HFF-Myc (cell line): ENCODE measurements at regions not wholly inside any gene's neighbourhood (a gene's known extent, or its start where the extent isn't known, plus 50 kb on each side); places are given as distances from the start of the nearest gene placed in this dataset.

ENCODE experiments used
- DNase-seq: peaks from one replicate; pipeline ENCODE4 v3.0.0-alpha.2; 2011; ENCODE audit warnings: low read depth; ENCODE audit errors: extremely low read depth
- H3K4me3 ChIP-seq: replicated peaks from 2 replicates; pipeline ENCODE4 v1.5.1; 2011; ENCODE audit warnings: low read depth, mild to moderate bottlenecking, control low read depth, low read length
- TF ChIP-seq, protein P1 (sequence below): IDR thresholded peaks from 2 replicates; pipeline ENCODE4 v1.5.1; 2012; ENCODE audit warnings: mild to moderate bottlenecking, low read depth, low read length, control low read depth; ENCODE audit errors: missing control alignments

DNA sequence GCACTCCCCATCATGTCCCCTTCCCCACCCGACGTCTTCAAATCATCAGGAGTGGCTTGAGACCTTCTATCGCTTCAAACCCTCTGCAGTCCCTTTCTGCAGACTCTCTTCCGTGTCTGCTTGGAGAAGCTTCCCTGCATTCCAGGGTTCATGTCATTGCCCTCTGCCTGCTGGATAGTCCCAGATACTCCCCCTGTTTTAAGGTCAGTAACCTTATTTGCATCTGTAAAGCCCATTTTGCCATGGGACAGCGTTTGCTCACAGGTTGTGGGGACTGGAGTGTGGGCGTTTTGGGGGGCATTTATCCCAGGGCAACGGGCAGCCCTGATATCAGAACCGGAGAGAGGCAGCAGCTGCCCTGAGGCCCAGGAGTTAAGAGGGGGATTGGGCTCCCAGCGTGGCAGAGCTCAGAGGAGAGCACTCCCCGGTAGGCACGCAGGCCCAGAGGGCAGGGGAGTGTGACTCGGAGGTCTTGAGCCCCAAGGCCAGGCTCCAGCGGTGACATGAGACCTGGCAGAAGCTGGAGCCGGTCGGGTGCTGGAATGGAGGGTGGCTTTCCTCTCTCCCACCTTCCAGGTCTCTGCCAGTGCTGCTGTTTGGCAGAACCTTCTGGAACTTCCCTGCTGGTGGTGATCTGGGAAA lies 73.8 kb downstream of the RTP5 start:
- no peak for DNase-seq
- no peak overlapping the region for H3K4me3 ChIP-seq
- TF ChIP-seq, protein P1, sequence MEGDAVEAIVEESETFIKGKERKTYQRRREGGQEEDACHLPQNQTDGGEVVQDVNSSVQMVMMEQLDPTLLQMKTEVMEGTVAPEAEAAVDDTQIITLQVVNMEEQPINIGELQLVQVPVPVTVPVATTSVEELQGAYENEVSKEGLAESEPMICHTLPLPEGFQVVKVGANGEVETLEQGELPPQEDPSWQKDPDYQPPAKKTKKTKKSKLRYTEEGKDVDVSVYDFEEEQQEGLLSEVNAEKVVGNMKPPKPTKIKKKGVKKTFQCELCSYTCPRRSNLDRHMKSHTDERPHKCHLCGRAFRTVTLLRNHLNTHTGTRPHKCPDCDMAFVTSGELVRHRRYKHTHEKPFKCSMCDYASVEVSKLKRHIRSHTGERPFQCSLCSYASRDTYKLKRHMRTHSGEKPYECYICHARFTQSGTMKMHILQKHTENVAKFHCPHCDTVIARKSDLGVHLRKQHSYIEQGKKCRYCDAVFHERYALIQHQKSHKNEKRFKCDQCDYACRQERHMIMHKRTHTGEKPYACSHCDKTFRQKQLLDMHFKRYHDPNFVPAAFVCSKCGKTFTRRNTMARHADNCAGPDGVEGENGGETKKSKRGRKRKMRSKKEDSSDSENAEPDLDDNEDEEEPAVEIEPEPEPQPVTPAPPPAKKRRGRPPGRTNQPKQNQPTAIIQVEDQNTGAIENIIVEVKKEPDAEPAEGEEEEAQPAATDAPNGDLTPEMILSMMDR: no peak

DNA sequence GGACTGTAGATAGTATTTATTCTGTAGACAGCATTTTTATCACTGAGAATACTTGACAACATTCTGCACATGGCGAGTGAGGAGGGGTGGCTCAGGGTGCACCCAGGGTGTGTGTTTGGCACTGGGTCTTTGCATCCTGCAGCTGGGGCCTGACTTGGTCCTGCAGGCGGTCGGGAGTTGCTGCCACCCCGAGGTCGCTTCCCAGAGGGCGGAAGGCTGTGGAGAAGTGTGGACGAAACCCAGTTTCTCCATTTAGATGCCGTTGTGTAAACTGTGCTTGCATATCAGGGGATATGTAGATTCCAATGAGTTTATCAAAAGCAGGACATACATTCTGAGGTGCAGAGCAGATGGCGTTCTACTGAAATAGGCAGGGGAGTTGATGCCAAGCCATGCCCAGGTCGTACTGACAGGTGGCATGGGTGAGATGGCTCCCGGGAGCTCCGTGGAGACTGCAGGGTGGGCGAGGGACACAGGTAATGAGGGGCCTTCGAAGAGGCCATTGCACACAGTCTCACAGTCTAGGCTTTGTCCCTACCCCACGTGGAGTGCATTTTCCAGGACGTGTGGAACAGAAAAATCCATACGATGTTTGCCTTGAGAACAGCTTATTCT lies 74.5 kb downstream of the RTP5 start:
- no peak for DNase-seq
- H3K4me3 ChIP-seq: no peak overlapping the region
- TF ChIP-seq, protein P1: no peak

DNA sequence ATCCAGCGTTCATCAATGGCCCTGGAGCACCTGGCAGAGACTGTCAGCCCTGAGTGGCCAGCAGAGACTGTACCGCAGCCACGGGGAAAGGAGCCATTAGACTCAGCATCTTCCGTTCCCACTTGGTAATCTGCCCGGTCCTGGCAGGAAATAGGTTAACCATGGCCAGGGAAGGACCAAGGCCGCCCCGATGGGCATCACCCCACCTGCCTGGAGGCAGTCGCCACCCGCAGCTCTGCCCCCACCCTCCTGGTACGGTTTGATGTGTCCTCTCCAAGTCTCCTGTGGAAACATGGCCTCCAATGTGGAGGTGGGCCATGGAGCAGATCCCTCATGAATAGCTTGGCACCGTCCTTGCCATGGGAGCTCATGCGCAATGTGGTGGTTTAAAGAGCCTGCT lies 75.3 kb downstream of the RTP5 start:
- TF ChIP-seq, protein P1: no peak
- no peak for DNase-seq
- H3K4me3 ChIP-seq: no peak overlapping the region

DNA sequence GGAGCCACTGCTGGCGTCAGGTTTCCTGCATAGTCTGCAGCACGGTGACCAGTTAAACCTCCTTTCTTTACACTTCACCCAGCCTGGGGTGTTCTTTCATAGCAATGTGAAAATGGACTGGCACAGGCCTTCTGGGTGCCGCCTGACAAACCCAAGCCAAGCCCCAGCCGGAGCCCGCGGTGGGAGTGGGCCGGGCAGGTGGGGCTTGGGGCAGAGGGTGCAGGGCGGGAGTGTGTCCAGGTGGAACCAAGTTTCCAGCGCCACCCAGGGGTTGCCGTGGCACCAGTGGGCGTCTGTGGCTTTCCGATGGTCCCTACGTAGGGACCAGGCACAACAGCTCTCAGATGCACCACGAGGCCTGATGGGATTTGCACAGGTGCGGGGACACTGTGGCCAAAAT lies 75.8 kb downstream of the RTP5 start:
- no peak overlapping the region for H3K4me3 ChIP-seq
- DNase-seq: no peak
- TF ChIP-seq, protein P1: no peak

DNA sequence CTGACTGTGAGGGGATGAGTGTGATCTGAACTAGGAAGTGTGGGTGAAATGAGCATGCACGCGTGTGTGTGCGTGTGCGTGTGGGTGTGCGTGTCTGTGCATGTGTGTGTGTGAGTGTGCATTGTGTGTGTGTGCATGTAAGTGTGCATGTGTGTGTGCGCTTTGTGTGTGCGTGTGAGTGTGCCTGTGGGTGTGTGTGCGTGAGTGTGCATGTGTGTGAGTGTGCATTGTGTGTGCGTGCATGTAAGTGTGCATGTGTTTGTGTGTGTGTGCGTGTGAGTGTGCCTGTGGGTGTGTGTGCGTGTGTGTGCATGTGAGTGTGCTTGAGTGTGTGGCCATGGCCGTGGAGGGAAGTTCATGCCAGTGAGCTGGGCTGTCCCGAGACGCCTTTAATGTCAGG lies 76.3 kb downstream of the RTP5 start:
- no peak overlapping the region for H3K4me3 ChIP-seq
- no peak for DNase-seq
- TF ChIP-seq, protein P1: no peak

DNA sequence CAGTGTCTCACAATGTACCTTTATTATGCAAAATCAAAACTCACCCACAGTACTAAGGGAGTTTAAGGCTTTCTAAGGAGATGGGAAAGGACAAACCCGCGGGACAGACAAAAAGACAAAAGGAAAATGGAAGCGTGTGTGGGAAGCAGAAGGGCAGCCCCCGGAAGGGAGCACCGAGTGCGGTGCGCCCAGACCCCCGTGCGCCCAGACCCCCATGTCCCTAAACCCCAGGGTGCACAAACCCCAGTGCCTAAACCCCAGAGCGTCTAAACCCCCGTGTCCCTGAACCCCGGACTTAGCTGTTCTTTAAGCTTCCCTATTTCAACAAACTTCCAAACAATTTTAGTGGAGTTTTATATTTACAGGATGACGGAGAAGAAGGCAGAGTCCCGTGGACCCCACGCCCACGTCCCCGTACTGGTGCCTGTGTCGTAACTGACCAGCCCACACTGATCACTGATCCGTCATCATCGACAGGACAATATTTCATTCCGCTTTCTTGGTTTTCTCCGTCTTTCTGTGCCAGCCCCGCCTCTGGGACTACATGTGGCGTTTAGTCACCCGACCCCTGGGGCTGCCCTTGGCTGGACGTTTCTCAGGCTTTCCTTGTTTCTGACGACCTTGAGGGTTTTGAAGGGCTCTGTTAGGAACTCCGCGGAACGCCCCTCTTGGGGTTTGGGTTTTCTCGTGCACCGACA lies 76.9 kb downstream of the RTP5 start:
- no peak overlapping the region for H3K4me3 ChIP-seq
- TF ChIP-seq, protein P1: no peak
- DNase-seq: no peak
